H9 (cell line): ENCODE measurements at regions not wholly inside any gene's neighbourhood (a gene's known extent, or its start where the extent isn't known, plus 50 kb on each side); places are given as distances from the start of the nearest gene placed in this dataset.

Source experiments
- DNase-seq: peaks from one replicate; pipeline ENCODE4 v3.0.0-alpha.2; 2017
- H2AFZ ChIP-seq: one replicate; pipeline ENCODE4 v1.6.1; 2013; ENCODE audit warnings: mild to moderate bottlenecking, low read length, control low read depth, moderate library complexity
- H2AK5ac ChIP-seq: 2 replicates; pipeline ENCODE4 v1.6.1; 2013; ENCODE audit warnings: low read length, control low read depth, mixed read lengths; ENCODE audit not compliant: insufficient read length
- H2BK120ac ChIP-seq: one replicate; pipeline ENCODE4 v1.6.1; 2013; ENCODE audit warnings: low read depth, mild to moderate bottlenecking, low read length, control low read depth, inconsistent platforms; ENCODE audit not compliant: poor library complexity, severe bottlenecking
- H2BK12ac ChIP-seq: 2 replicates; pipeline ENCODE4 v1.6.1; 2013; ENCODE audit warnings: low read length, control low read depth, mixed read lengths, low read depth; ENCODE audit not compliant: insufficient read length
- H2BK15ac ChIP-seq: 2 replicates; pipeline ENCODE4 v1.6.1; 2013; ENCODE audit warnings: low read depth, low read length, control low read depth
- H2BK20ac ChIP-seq: one replicate; pipeline ENCODE4 v1.6.1; 2013; ENCODE audit warnings: low read depth, mild to moderate bottlenecking, low read length, control low read depth, inconsistent platforms; ENCODE audit not compliant: poor library complexity, severe bottlenecking
- H2BK5ac ChIP-seq: 2 replicates; pipeline ENCODE4 v1.6.1; 2013; ENCODE audit warnings: low read length, control low read depth, mixed read lengths; ENCODE audit not compliant: insufficient read length
- H3K14ac ChIP-seq: 2 replicates; pipeline ENCODE4 v1.6.1; 2013; ENCODE audit warnings: low read length, control low read depth; ENCODE audit not compliant: insufficient read depth
- H3K18ac ChIP-seq: 2 replicates; pipeline ENCODE4 v1.6.1; 2013; ENCODE audit warnings: low read depth, mild to moderate bottlenecking, mixed read lengths, low read length, control low read depth; ENCODE audit not compliant: insufficient read length
- H3K23ac ChIP-seq: 2 replicates; pipeline ENCODE4 v1.6.1; 2013; ENCODE audit warnings: low read length, control low read depth, mixed read lengths, low read depth; ENCODE audit not compliant: insufficient read length
- H3K23me2 ChIP-seq: 2 replicates; pipeline ENCODE4 v1.6.1; 2013; ENCODE audit warnings: low read depth, mild to moderate bottlenecking, mixed read lengths, low read length, control low read depth; ENCODE audit not compliant: insufficient read length, poor library complexity, severe bottlenecking
- H3K27ac ChIP-seq: 2 replicates; pipeline ENCODE4 v1.5.1; 2013; ENCODE audit warnings: low read length, control low read depth, mixed read lengths, low read depth; ENCODE audit not compliant: insufficient read length
- H3K27me3 ChIP-seq: 2 replicates; pipeline ENCODE4 v1.6.1; 2013; ENCODE audit warnings: low read length, control low read depth, inconsistent platforms; ENCODE audit not compliant: insufficient read depth
- H3K4ac ChIP-seq: 2 replicates; pipeline ENCODE4 v1.6.1; 2013; ENCODE audit warnings: low read depth, mild to moderate bottlenecking, control low read depth, inconsistent platforms, low read length, moderate library complexity
- H3K4me1 ChIP-seq: 2 replicates; pipeline ENCODE4 v1.6.1; 2013; ENCODE audit warnings: low read length, control low read depth, inconsistent platforms; ENCODE audit not compliant: insufficient read depth
- H3K4me2 ChIP-seq: 2 replicates; pipeline ENCODE4 v1.6.1; 2013; ENCODE audit warnings: low read length, control low read depth, mixed read lengths; ENCODE audit not compliant: insufficient read length, insufficient read depth
- H3K56ac ChIP-seq: 2 replicates; pipeline ENCODE4 v1.6.1; 2013; ENCODE audit warnings: low read depth, mild to moderate bottlenecking, mixed read lengths, low read length, control low read depth; ENCODE audit not compliant: insufficient read length
- H3K79me1 ChIP-seq: 2 replicates; pipeline ENCODE4 v1.6.1; 2013; ENCODE audit warnings: low read depth, mild to moderate bottlenecking, moderate library complexity, low read length, control low read depth, inconsistent platforms; ENCODE audit not compliant: insufficient read depth, poor library complexity, severe bottlenecking
- H3K79me2 ChIP-seq: 2 replicates; pipeline ENCODE4 v1.6.1; 2013; ENCODE audit warnings: low read length, control low read depth, inconsistent platforms; ENCODE audit not compliant: insufficient read depth
- H3K9ac ChIP-seq: 2 replicates; pipeline ENCODE4 v1.6.1; 2013; ENCODE audit warnings: low read length, control low read depth, mixed read lengths; ENCODE audit not compliant: insufficient read length; ENCODE audit errors: extremely low read depth
- H3K9me3 ChIP-seq: one replicate; pipeline ENCODE4 v1.6.1; 2013; ENCODE audit warnings: low read depth, low read length, inconsistent platforms; ENCODE audit not compliant: control insufficient read depth
- H3T11ph ChIP-seq: one replicate; pipeline ENCODE4 v1.6.1; 2013; ENCODE audit warnings: mild to moderate bottlenecking, low read length, control low read depth, inconsistent platforms
- H4K20me1 ChIP-seq: one replicate; pipeline ENCODE4 v1.6.1; 2013; ENCODE audit not compliant: control insufficient read depth, insufficient read length, insufficient read depth
- H4K5ac ChIP-seq: 2 replicates; pipeline ENCODE4 v1.6.1; 2013; ENCODE audit warnings: low read depth, mild to moderate bottlenecking, mixed read lengths, low read length, control low read depth; ENCODE audit not compliant: insufficient read length
- H4K8ac ChIP-seq: replicated peaks from 2 replicates; pipeline ENCODE4 v1.6.1; 2013; ENCODE audit warnings: low read length, control low read depth, mixed read lengths, low read depth; ENCODE audit not compliant: insufficient read length
- H4K91ac ChIP-seq: 2 replicates; pipeline ENCODE4 v1.6.1; 2013; ENCODE audit warnings: low read depth, mild to moderate bottlenecking, moderate library complexity, mixed read lengths, low read length, control low read depth; ENCODE audit not compliant: insufficient read length
- H3K27ac Mint-ChIP-seq, 3 experiments: 2 replicates in 2 of 3; 3 replicates in 1 of 3; pipeline ENCODE4 v1.8.0; 2020 to 2021; ENCODE audit warnings: mixed read lengths in 3 of 3, mild to moderate bottlenecking in 1 of 3, moderate library complexity in 1 of 3
- H3K27me3 Mint-ChIP-seq: 2 replicates; pipeline ENCODE4 v1.8.0; 2021; ENCODE audit warnings: low read depth, mild to moderate bottlenecking, moderate library complexity, mixed read lengths
- H3K36me3 Mint-ChIP-seq, 3 experiments: 2 replicates in 2 of 3; 3 replicates in 1 of 3; pipeline ENCODE4 v1.8.0; 2020 to 2021; ENCODE audit warnings: low read depth in 3 of 3, mixed read lengths in 3 of 3; ENCODE audit not compliant: insufficient read depth in 1 of 3
- H3K4me1 Mint-ChIP-seq, 2 experiments: 2 replicates each; pipeline ENCODE4 v1.8.0; 2020; ENCODE audit warnings: mixed read lengths in 2 of 2
- H3K4me3 Mint-ChIP-seq, 2 experiments: 2 replicates in 1 of 2; 3 replicates in 1 of 2; pipeline ENCODE4 v1.8.0; 2020 to 2021; ENCODE audit warnings: mild to moderate bottlenecking in 2 of 2, mixed read lengths in 2 of 2, moderate library complexity in 1 of 2
- H3K9me3 Mint-ChIP-seq, 2 experiments: 2 replicates in 1 of 2; 3 replicates in 1 of 2; pipeline ENCODE4 v1.8.0; 2020; ENCODE audit warnings: mild to moderate bottlenecking in 2 of 2, mixed read lengths in 2 of 2, moderate library complexity in 1 of 2
- WGBS: extraction: QIAGEN DNeasy Blood & Tissue Kit; methylation state at CpG from one replicate; pipeline ENCODE4 v1.1.7; 2013; ENCODE audit warnings: missing lambda C conversion rate, low lambda C conversion rate, mixed read lengths; ENCODE audit not compliant: insufficient read length; ENCODE audit errors: extremely low coverage; 5-methylcytosine and 5-hydroxymethylcytosine counted together
- TF ChIP-seq, protein P1 (sequence below): fragments of 200-600 bp; sonication (generic); conservative IDR thresholded peaks from 3 replicates; pipeline ENCODE4 v1.8.0; 2021; ENCODE audit warnings: antibody characterized with exemption, mild to moderate bottlenecking

DNA sequence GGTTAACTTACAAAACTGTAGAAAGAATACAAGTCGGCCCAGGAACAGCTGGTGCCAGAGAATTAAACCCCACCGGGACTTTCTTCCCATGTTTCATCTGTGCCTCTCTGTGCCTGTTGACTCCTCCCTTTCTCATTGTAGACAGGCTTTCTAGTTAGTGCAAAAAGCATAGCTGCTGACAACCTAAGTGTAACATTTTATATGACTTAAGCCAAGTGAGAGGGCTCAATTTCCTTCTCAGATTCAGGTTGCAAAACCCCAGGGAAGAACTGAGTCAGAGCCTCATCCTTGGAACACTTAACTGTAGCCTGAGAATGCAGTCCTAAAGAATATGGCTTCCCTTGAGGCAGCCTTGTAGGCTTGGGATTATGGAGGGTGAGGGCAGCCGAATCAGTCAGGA, 302.5 kb upstream of the AZI2 start:
- Histone ChIP-seq H4K20me1 (no peaks in the 10 kb centered on the region), H3K4me2 (no peak overlapping the region), H3K4me1 (no peaks in the 10 kb centered on the region), H4K8ac (no peak overlapping the region), H2BK5ac (no peak overlapping the region), H2AFZ (no peak overlapping the region), H3K79me1 (no peaks in the 10 kb centered on the region), H3K56ac (no peak overlapping the region), H3K4ac (no peak overlapping the region), H3K9me3 (no peaks in the 10 kb centered on the region), H2BK20ac (no peak overlapping the region), H3K9ac (no peak overlapping the region), H2AK5ac (no peak overlapping the region), H3K79me2 (no peaks in the 10 kb centered on the region), H2BK15ac (no peak overlapping the region), H4K5ac (no peak overlapping the region), H3K14ac (no peak overlapping the region), H3K27me3 (no peaks in the 10 kb centered on the region), H2BK12ac (no peak overlapping the region), H3K18ac (no peak overlapping the region), H4K91ac (no peak overlapping the region), H3T11ph (no peak overlapping the region), H2BK120ac (no peak overlapping the region), H3K23me2 (no peaks in the 10 kb centered on the region), H3K27ac (no peak overlapping the region), H3K23ac (no peak overlapping the region)
- no peaks in the 10 kb centered on the region for H3K9me3 Mint-ChIP-seq
- WGBS, result no CpG with 5 or more reads among the region's 3 CpGs
- H3K27ac Mint-ChIP-seq, result no peak overlapping the region
- no peak overlapping the region for H3K4me3 Mint-ChIP-seq
- H3K36me3 Mint-ChIP-seq, result no peaks in the 10 kb centered on the region; a peak in 1 of 7 replicates
- no peaks in the 10 kb centered on the region; the same call in 1 of the 2 replicates for H3K27me3 Mint-ChIP-seq
- TF ChIP-seq, protein P1, sequence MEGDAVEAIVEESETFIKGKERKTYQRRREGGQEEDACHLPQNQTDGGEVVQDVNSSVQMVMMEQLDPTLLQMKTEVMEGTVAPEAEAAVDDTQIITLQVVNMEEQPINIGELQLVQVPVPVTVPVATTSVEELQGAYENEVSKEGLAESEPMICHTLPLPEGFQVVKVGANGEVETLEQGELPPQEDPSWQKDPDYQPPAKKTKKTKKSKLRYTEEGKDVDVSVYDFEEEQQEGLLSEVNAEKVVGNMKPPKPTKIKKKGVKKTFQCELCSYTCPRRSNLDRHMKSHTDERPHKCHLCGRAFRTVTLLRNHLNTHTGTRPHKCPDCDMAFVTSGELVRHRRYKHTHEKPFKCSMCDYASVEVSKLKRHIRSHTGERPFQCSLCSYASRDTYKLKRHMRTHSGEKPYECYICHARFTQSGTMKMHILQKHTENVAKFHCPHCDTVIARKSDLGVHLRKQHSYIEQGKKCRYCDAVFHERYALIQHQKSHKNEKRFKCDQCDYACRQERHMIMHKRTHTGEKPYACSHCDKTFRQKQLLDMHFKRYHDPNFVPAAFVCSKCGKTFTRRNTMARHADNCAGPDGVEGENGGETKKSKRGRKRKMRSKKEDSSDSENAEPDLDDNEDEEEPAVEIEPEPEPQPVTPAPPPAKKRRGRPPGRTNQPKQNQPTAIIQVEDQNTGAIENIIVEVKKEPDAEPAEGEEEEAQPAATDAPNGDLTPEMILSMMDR, result no peak
- no peak for DNase-seq
- peaks cover 2% of the 10 kb centered on the region in 2 experiments; a peak in 2 of 4 replicates for H3K4me1 Mint-ChIP-seq
